GM10266 (cell line): ENCODE measurements at regions not wholly inside any gene's neighbourhood (a gene's known extent, or its start where the extent isn't known, plus 50 kb on each side); places are given as distances from the start of the nearest gene placed in this dataset.
"Not testable (repeated sequence)": the region's sequence is repeated elsewhere in the genome, so short reads cannot be mapped to it uniquely, and the experiment has no call there.

Experiments used
- DNase-seq: peaks from one replicate; pipeline ENCODE4 v3.0.0; 2012; ENCODE audit errors: extremely low spot score
- CTCF ChIP-seq: IDR thresholded peaks from 2 replicates; pipeline ENCODE4 v1.5.1; 2012; ENCODE audit warnings: mild to moderate bottlenecking, low read depth; ENCODE audit not compliant: control insufficient read depth, insufficient read depth; ENCODE audit errors: missing control alignments

- TF ChIP-seq CTCF = no peak
- no peak for DNase-seq
Observed at GRCh38 chr10:128576336-128576735, 450.1 kb upstream of the MKI67 start.

GRCh38 chr10:128576943-128577670, 450.9 kb upstream of the MKI67 start:
- no peak for TF ChIP-seq CTCF
- DNase-seq = no peak

- no peak for DNase-seq
- no peak for TF ChIP-seq CTCF
Observed at GRCh38 chr10:128577958-128578750, 451.9 kb upstream of the MKI67 start.

- no peak for DNase-seq
- TF ChIP-seq CTCF = no peak
Observed at GRCh38 chr10:128578766-128579165, 452.5 kb upstream of the MKI67 start.

- no peak for DNase-seq
- TF ChIP-seq CTCF = no peak
Observed at GRCh38 chr10:128579280-128579865, 453.1 kb upstream of the MKI67 start.

- DNase-seq = no peak
- no peak for TF ChIP-seq CTCF
Observed at GRCh38 chr10:128579901-128580300, 453.7 kb upstream of the MKI67 start.

GRCh38 chr10:128583125-128583524, 456.9 kb upstream of the MKI67 start:
- DNase-seq = not testable (repeated sequence)

- DNase-seq = not testable (repeated sequence)
Observed at GRCh38 chr10:128586599-128586998, 460.4 kb upstream of the MKI67 start.
